NOMO-1 treated with DMSO at 0.1 percent for 48 hours (cell line): ENCODE measurements at regions not wholly inside any gene's neighbourhood (a gene's known extent, or its start where the extent isn't known, plus 50 kb on each side); places are given as distances from the start of the nearest gene placed in this dataset.
"Not testable (repeated sequence)": the region's sequence is repeated elsewhere in the genome, so short reads cannot be mapped to it uniquely, and the experiment has no call there.

Experiments
- DNase-seq: peaks from one replicate; lab custom pipeline; 2025; ENCODE audit not compliant: unreplicated experiment; lab: John Stamatoyannopoulos, UW

GRCh38 chr5:174504266-174504726 is 220.1 kb upstream of the MSX2 start:
- no peak for DNase-seq

GRCh38 chr5:174505621-174506020 is 218.8 kb upstream of the MSX2 start:
- DNase-seq = no peak

- not testable (repeated sequence) for DNase-seq
Measured at GRCh38 chr5:174510782-174511453, 213.5 kb upstream of the MSX2 start.

- DNase-seq = no peak
Measured at GRCh38 chr5:174511714-174512253, 212.6 kb upstream of the MSX2 start.

GRCh38 chr5:174514325-174514724 is 210.1 kb upstream of the MSX2 start:
- DNase-seq = no peak

- no peak for DNase-seq
Measured at GRCh38 chr5:174514983-174515394, 209.4 kb upstream of the MSX2 start.

GRCh38 chr5:174516741-174517140 is 207.6 kb upstream of the MSX2 start:
- no peak for DNase-seq

- DNase-seq = no peak
Measured at GRCh38 chr5:174518512-174518911, 205.9 kb upstream of the MSX2 start.

GRCh38 chr5:174520420-174521396 is 203.7 kb upstream of the MSX2 start:
- DNase-seq = no peak

- DNase-seq = no peak
Measured at GRCh38 chr5:174521449-174521848, 202.9 kb upstream of the MSX2 start.

GRCh38 chr5:174522480-174523260 is 201.7 kb upstream of the MSX2 start:
- no peak for DNase-seq

- no peak for DNase-seq
Measured at GRCh38 chr5:174523311-174524071, 200.9 kb upstream of the MSX2 start.

- DNase-seq = no peak
Measured at GRCh38 chr5:174524351-174524750, 200.0 kb upstream of the MSX2 start.

- DNase-seq = no peak
Measured at GRCh38 chr5:174526177-174526576, 198.2 kb upstream of the MSX2 start.

- DNase-seq = peak; percentile 62
Measured at GRCh38 chr5:174527916-174528540, 196.4 kb upstream of the MSX2 start.

- no peak for DNase-seq
Measured at GRCh38 chr5:174528821-174529544, 195.4 kb upstream of the MSX2 start.

GRCh38 chr5:174529925-174530681 is 194.3 kb upstream of the MSX2 start:
- no peak for DNase-seq

- no peak for DNase-seq
Measured at GRCh38 chr5:174531782-174532191, 192.6 kb upstream of the MSX2 start.
